HepG2 (cell line): ENCODE measurements at regions not wholly inside any gene's neighbourhood (a gene's known extent, or its start where the extent isn't known, plus 50 kb on each side); places are given as distances from the start of the nearest gene placed in this dataset.

Experiments used
- ATAC-seq: fragments of 200-7000 bp; cut with Tn5 transposase; 3 replicates; pipeline ENCODE4 v1.9.1; 2020; ENCODE audit warnings: mild to moderate bottlenecking, moderate library complexity
- BruUV-seq: library from RNA; stranded (reverse); fragments of 400-500 nt; replicated peaks from 2 replicates; lab custom pipeline; 2021; lab: Mats Ljungman, UMichigan
- CTCF ChIA-PET: fragments of 300-600 bp; formaldehyde crosslinking; extraction: SDS; loops from one replicate; lab custom pipeline; 2021; ENCODE audit warnings: low total read pairs, inconsistent platforms, low intra/inter-chr PET ratio; lab: Yijun Ruan, JAX
- POLR2A ChIA-PET: fragments of 350-600 bp; sonication (Branson Sonifier 250); formaldehyde crosslinking; loops from one replicate; lab custom pipeline; 2020; ENCODE audit warnings: antibody characterized with exemption, inconsistent platforms; lab: Yijun Ruan, JAX
- DNase-seq: peaks from one replicate; pipeline ENCODE4 v3.0.0-alpha.2; 2015; ENCODE audit warnings: low spot score
- FAIRE-seq: peaks from 3 replicates; lab custom pipeline; 2011; peaks lifted over from hg19 to GRCh38; lab: Jason Lieb, UNC
- H2AFZ ChIP-seq: one replicate; pipeline ENCODE4 v1.6.1; 2011; ENCODE audit warnings: low read length, inconsistent platforms
- H3K27ac ChIP-seq: fragments of 300-600 bp; 3 replicates; pipeline ENCODE4 v1.8.0; 2011; ENCODE audit warnings: mixed run types, mild to moderate bottlenecking, mixed read lengths, low read length, inconsistent platforms; ENCODE audit not compliant: insufficient read depth; ENCODE audit errors: extremely low read length
- H3K27me3 ChIP-seq, 2 experiments: fragments of 200-600 bp in 1 of 2; 2 replicates in 1 of 2; 3 replicates in 1 of 2; pipeline versions ENCODE4 v1.6.0 to v1.8.0; 2011; ENCODE audit warnings: low read length in 2 of 2, mild to moderate bottlenecking in 2 of 2, moderate library complexity in 2 of 2, inconsistent platforms in 1 of 2; ENCODE audit not compliant: insufficient read depth in 2 of 2, control insufficient read depth in 1 of 2
- H3K36me3 ChIP-seq, 2 experiments: fragments of 200-600 bp in 1 of 2; replicated peaks in 1 of 2; 2 replicates in 1 of 2; 3 replicates in 1 of 2; pipeline versions ENCODE4 v1.5.1 to v1.8.0; 2011; ENCODE audit warnings: low read length in 2 of 2, inconsistent platforms in 1 of 2; ENCODE audit not compliant: insufficient read depth in 2 of 2, control insufficient read depth in 1 of 2
- H3K4me1 ChIP-seq: 2 replicates; pipeline ENCODE4 v1.5.1; 2012; ENCODE audit warnings: low read length, inconsistent platforms; ENCODE audit not compliant: insufficient read depth
- H3K4me2 ChIP-seq: 2 replicates; pipeline ENCODE4 v1.6.0; 2011; ENCODE audit warnings: low read depth, low read length, inconsistent platforms
- H3K4me3 ChIP-seq, 3 experiments: fragments of 200-600 bp in 1 of 3; sonication (generic), shearing (Covaris generic) in 1 of 3; replicated peaks in 1 of 3; 2 replicates each; pipeline ENCODE4 v1.5.1; 2011 to 2016; ENCODE audit warnings: low read length in 3 of 3, inconsistent platforms in 2 of 3, low read depth in 2 of 3, mild to moderate bottlenecking in 2 of 3, control low read depth in 1 of 3, mixed read lengths in 1 of 3; ENCODE audit not compliant: insufficient read depth in 1 of 3
- H3K79me2 ChIP-seq: one replicate; pipeline ENCODE4 v1.6.1; 2011; ENCODE audit warnings: low read length, inconsistent platforms; ENCODE audit not compliant: insufficient read depth
- H3K9ac ChIP-seq: 2 replicates; pipeline ENCODE4 v1.6.0; 2011; ENCODE audit warnings: mild to moderate bottlenecking, low read depth, low read length, inconsistent platforms; ENCODE audit not compliant: insufficient read depth
- H3K9me3 ChIP-seq: 2 replicates; pipeline ENCODE4 v1.5.1; 2012; ENCODE audit warnings: mild to moderate bottlenecking, low read length
- H4K20me1 ChIP-seq: 2 replicates; pipeline ENCODE4 v1.6.0; 2011; ENCODE audit warnings: inconsistent platforms, mild to moderate bottlenecking, low read length, moderate library complexity; ENCODE audit not compliant: insufficient read depth
- CBX5 ChIP-seq: sonication (generic); formaldehyde crosslinking; IDR thresholded peaks from 2 replicates; pipeline ENCODE4 v1.4.0; 2020; ENCODE audit warnings: missing genetic modification reagents, borderline replicate concordance
- CERS6 ChIP-seq: sonication (generic); formaldehyde crosslinking; IDR thresholded peaks from 2 replicates; pipeline ENCODE4 v1.5.0; 2020; ENCODE audit warnings: missing genetic modification reagents
- KLF11 ChIP-seq: IDR thresholded peaks from 2 replicates; pipeline ENCODE4 v1.6.1; 2016; ENCODE audit warnings: missing compliant biosample characterization
- KLF13 ChIP-seq: sonication (generic); formaldehyde crosslinking; IDR thresholded peaks from 2 replicates; pipeline ENCODE4 v1.4.0; 2020; ENCODE audit warnings: mild to moderate bottlenecking, missing genetic modification reagents
- NCOA5 ChIP-seq: sonication (generic); formaldehyde crosslinking; IDR thresholded peaks from 2 replicates; pipeline ENCODE4 v1.4.0; 2020; ENCODE audit warnings: missing genetic modification reagents
- NRL ChIP-seq: sonication (generic); formaldehyde crosslinking; IDR thresholded peaks from 2 replicates; pipeline ENCODE4 v1.5.0; 2020; ENCODE audit warnings: missing genetic modification reagents, mild to moderate bottlenecking, moderate library complexity, borderline replicate concordance
- PHF5A ChIP-seq: IDR thresholded peaks from one replicate; pipeline ENCODE4 v1.6.1; 2018; ENCODE audit warnings: low read depth, missing genetic modification reagents; ENCODE audit not compliant: unreplicated experiment
- RAD21 ChIP-seq: fragments of 450-650 bp; formaldehyde crosslinking; IDR thresholded peaks from 2 replicates; pipeline ENCODE4 v1.5.0; 2020; ENCODE audit warnings: mild to moderate bottlenecking
- SIX1 ChIP-seq: sonication (generic); formaldehyde crosslinking; IDR thresholded peaks from 2 replicates; pipeline ENCODE4 v1.4.0; 2020; ENCODE audit warnings: missing genetic modification reagents, borderline replicate concordance
- SRY ChIP-seq: sonication (generic); formaldehyde crosslinking; IDR thresholded peaks from 2 replicates; pipeline ENCODE4 v1.8.0; 2022; ENCODE audit warnings: mild to moderate bottlenecking, missing genetic modification reagents
- TBX3 ChIP-seq: fragments of 450-650 bp; IDR thresholded peaks from 2 replicates; pipeline ENCODE4 v1.6.1; 2017; ENCODE audit warnings: antibody characterized with exemption, mild to moderate bottlenecking, inconsistent platforms, borderline replicate concordance
- U2AF1 ChIP-seq: fragments of 200-400 bp; formaldehyde crosslinking; optimal IDR thresholded peaks from 2 replicates; pipeline ENCODE3; 2017; ENCODE audit warnings: mild to moderate bottlenecking, low read depth, low read length
- ZNF646 ChIP-seq: sonication (generic); formaldehyde crosslinking; IDR thresholded peaks from 2 replicates; pipeline ENCODE4 v1.9.0; 2021; ENCODE audit warnings: mild to moderate bottlenecking, missing genetic modification reagents
- ZSCAN31 ChIP-seq: sonication (generic); formaldehyde crosslinking; IDR thresholded peaks from 2 replicates; pipeline ENCODE4 v1.5.0; 2020; ENCODE audit warnings: low read depth, mild to moderate bottlenecking, missing genetic modification reagents
- ZXDC ChIP-seq: sonication (generic); formaldehyde crosslinking; IDR thresholded peaks from 2 replicates; pipeline ENCODE4 v1.5.0; 2020; ENCODE audit warnings: mild to moderate bottlenecking, missing genetic modification reagents
- WGBS: methylation state at CpG from one replicate; pipeline ENCODE4 v1.1.6; 2017; ENCODE audit warnings: low lambda C conversion rate; 5-methylcytosine and 5-hydroxymethylcytosine counted together
- in situ Hi-C: cut with HindIII; loops from 2 replicates; pipeline ENCODE4 v1.10.0; 2017; ENCODE audit warnings: low pct_unique_long_range_greater_than_20kb; ENCODE audit not compliant: extremely low pct_ligation_motif_present
- intact Hi-C: fragments of 100-400 bp; cut with micrococcal nuclease; formaldehyde crosslinking; loops from one replicate; pipeline ENCODE4 v1.10.0; 2022; ENCODE audit not compliant: unreplicated experiment

GRCh38 chr4:111579767-111580166 is 565.5 kb upstream of the FAM241A start (continued):
- no peak for TF ChIP-seq SIX1 (CRISPR knock-in tag)

GRCh38 chr4:111595456-111595855 is 549.8 kb upstream of the FAM241A start:
- no peaks in the 10 kb centered on the region for H3K27me3 ChIP-seq
- ATAC-seq (no peak), DNase-seq (no peak), FAIRE-seq (no peak)
- H3K4me2 ChIP-seq, result no peak overlapping the region
- H3K9ac ChIP-seq, result no peak overlapping the region
- H3K79me2 ChIP-seq, result no peaks in the 10 kb centered on the region
- TF ChIP-seq TBX3, result no peak
- no peak for TF ChIP-seq ZNF646 (CRISPR knock-in tag)
- no peak for TF ChIP-seq SRY
- no peak for TF ChIP-seq RAD21
- no peak for TF ChIP-seq ZSCAN31
- no peak for TF ChIP-seq CBX5 (CRISPR knock-in tag)
- no peak for TF ChIP-seq NRL (CRISPR knock-in tag)
- TF ChIP-seq U2AF1, result no peak
- TF ChIP-seq ZXDC (CRISPR knock-in tag), result no peak
- TF ChIP-seq CERS6 (CRISPR knock-in tag), result no peak
- TF ChIP-seq KLF13 (CRISPR knock-in tag), result no peak
- no peak for TF ChIP-seq KLF11
- TF ChIP-seq NCOA5 (CRISPR knock-in tag), result no peak
- TF ChIP-seq PHF5A (CRISPR knock-in tag), result no peak
- no peaks in the 10 kb centered on the region for H3K4me1 ChIP-seq
- 2% methylated on average over 3 of the region's 3 CpGs for WGBS
- POLR2A ChIA-PET, result no interaction called here
- no peak overlapping the region for H2AFZ ChIP-seq
- H4K20me1 ChIP-seq, result no peaks in the 10 kb centered on the region
- no peaks in the 10 kb centered on the region for H3K9me3 ChIP-seq
- in situ Hi-C loops (no loop called here), intact Hi-C loops (no loop called here)
- CTCF ChIA-PET, result no interaction called here
- no TSS peak for BruUV-seq
- H3K36me3 ChIP-seq, result no peaks in the 10 kb centered on the region
- no peak overlapping the region for H3K27ac ChIP-seq
- H3K4me3 ChIP-seq, result no peak overlapping the region
